Left hindlimb (tissue), 1 donor: ENCODE measurements at regions not wholly inside any gene's neighbourhood (a gene's known extent, or its start where the extent isn't known, plus 50 kb on each side); places are given as distances from the start of the nearest gene placed in this dataset.

ENCODE experiments used
- DNase-seq: peaks from one replicate; pipeline ENCODE4 v3.0.0-alpha.2; 2018

GRCh38 chr5:8050616-8051175 lies 181.7 kb downstream of the MTRR start:
- no peak for DNase-seq

- no peak for DNase-seq
Measured at GRCh38 chr5:8053270-8053669, 184.3 kb downstream of the MTRR start.

GRCh38 chr5:8057769-8058168 lies 188.8 kb downstream of the MTRR start:
- no peak for DNase-seq

- DNase-seq, result no peak
Measured at GRCh38 chr5:8058616-8059190, 189.8 kb downstream of the MTRR start.

GRCh38 chr5:8059337-8059736 lies 190.4 kb downstream of the MTRR start:
- DNase-seq, result no peak

- DNase-seq, result no peak
Measured at GRCh38 chr5:8060235-8060952, 191.4 kb downstream of the MTRR start.

GRCh38 chr5:8060953-8061429 lies 192.0 kb downstream of the MTRR start:
- DNase-seq, result peak; percentile 49

- DNase-seq, result no peak
Measured at GRCh38 chr5:8062521-8062920, 193.6 kb downstream of the MTRR start.

GRCh38 chr5:8068078-8068477 lies 199.1 kb downstream of the MTRR start:
- DNase-seq, result no peak

GRCh38 chr5:8070138-8070537 lies 201.2 kb downstream of the MTRR start:
- DNase-seq, result no peak

GRCh38 chr5:8079056-8079455 lies 210.1 kb downstream of the MTRR start:
- no peak for DNase-seq

- DNase-seq, result no peak
Measured at GRCh38 chr5:8081179-8081578, 212.2 kb downstream of the MTRR start.

GRCh38 chr5:8093669-8094068 lies 224.7 kb downstream of the MTRR start:
- no peak for DNase-seq

- DNase-seq, result no peak
Measured at GRCh38 chr5:8094304-8094703, 225.4 kb downstream of the MTRR start.

GRCh38 chr5:8097146-8097545 lies 228.2 kb downstream of the MTRR start:
- no peak for DNase-seq

GRCh38 chr5:8098081-8098480 lies 229.1 kb downstream of the MTRR start:
- DNase-seq, result no peak

- DNase-seq, result no peak
Measured at GRCh38 chr5:8102714-8103113, 233.8 kb downstream of the MTRR start.

- DNase-seq, result no peak
Measured at GRCh38 chr5:8114597-8115266, 245.8 kb downstream of the MTRR start.

- no peak for DNase-seq
Measured at GRCh38 chr5:8123559-8123958, 254.6 kb downstream of the MTRR start.

- DNase-seq, result no peak
Measured at GRCh38 chr5:8134609-8135008, 265.7 kb downstream of the MTRR start.

GRCh38 chr5:8135742-8136141 lies 266.8 kb downstream of the MTRR start:
- DNase-seq, result no peak

GRCh38 chr5:8136271-8136670 lies 267.3 kb downstream of the MTRR start:
- no peak for DNase-seq

- no peak for DNase-seq
Measured at GRCh38 chr5:8137941-8138550, 269.1 kb downstream of the MTRR start.
